ENCODE measurements at regions not wholly inside any gene's neighbourhood (a gene's known extent, or its start where the extent isn't known, plus 50 kb on each side); places are given as distances from the start of the nearest gene placed in this dataset.

- DNase-seq, result no peak
These were observed 478.7 kb upstream of the TCF4 start for GRCh38 chr18:56066524-56067213.

DNA sequence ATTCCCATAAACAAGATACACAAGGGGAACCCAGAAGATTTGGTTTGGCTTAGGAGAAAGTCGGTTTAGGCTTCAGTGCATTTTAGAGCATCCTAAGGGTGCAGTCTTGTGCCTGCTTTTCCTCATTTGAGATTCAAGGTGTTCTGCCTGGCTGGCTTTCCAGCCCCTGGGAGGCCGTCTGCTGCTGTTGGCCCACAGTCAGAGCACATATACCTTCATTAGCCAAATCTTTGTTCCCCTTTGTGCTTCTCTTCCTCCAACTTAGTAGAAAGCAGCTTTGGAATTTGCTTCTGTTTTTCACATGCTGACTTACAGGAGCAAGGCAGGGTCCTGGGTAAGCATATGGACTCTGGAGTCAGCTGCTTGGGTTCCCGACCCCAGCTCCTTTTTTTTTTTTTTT lies 477.1 kb upstream of the TCF4 start:
- DNase-seq, result no peak

DNA sequence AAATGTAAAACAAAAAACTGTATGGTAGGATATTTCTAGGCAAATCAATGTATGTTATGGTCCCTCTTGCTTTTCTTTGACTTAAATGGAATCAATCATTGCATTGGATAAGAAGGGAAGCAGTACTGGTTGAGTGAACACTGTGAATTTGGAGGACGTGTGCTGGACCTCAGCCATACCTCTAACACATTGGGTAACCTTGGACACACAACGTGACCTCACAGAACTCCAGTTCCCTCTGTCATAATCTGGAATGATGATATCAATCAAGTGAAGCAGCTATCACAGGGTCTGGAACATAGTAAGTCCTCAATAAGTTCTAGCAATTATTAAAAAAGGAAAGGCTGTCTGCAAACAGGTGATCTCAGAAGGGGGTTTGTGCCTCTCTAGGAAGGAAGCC lies 474.9 kb upstream of the TCF4 start:
- no peak for DNase-seq

GRCh38 chr18:56060967-56061541 lies 473.1 kb upstream of the TCF4 start:
- no peak for DNase-seq

DNA sequence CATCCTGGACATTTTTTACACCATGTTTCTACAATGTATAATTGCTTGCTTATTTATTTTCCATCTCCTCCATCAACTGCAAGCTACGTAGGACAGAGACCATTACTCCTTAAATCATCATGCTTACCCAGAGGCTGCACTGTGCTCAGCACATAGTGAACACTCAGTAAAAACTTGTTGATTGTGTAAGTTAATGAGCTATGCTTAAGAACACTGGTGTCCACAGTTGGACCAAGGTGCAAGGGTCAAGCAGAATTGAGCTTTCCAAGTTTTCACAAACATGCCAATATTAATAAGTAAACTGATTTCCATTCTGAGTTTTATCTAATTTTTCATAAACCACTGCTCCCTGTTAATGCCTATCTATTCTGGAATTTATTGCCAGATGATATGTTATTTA lies 464.2 kb upstream of the TCF4 start:
- no peak for DNase-seq

DNA sequence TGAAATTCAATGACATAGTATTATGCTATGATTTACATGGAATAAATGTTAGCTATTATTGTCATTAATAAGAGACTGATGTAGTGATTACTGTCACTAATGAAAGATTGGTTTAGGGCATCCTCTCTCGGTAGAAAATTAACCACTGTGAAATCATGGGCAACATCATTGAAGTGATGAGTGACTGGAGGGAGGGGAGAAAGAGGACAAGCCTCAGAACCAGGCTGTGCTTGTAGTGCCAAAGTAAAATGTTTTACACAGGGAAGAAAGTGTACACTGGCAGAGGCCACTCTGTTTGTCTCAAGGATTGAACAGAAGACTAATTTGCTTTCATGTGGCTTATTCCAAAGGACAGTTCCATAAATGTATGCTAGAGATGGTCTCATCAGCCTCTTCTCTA lies 456.2 kb upstream of the TCF4 start:
- DNase-seq, result no peak

- no peak for DNase-seq
These were observed 455.7 kb upstream of the TCF4 start for GRCh38 chr18:56043641-56044061.

- DNase-seq, result no peak
These were observed 455.0 kb upstream of the TCF4 start for GRCh38 chr18:56042915-56043536.

- no peak for DNase-seq
These were observed 450.4 kb upstream of the TCF4 start for GRCh38 chr18:56038171-56039030.

- DNase-seq, result no peak
These were observed 448.7 kb upstream of the TCF4 start for GRCh38 chr18:56036741-56037140.

DNA sequence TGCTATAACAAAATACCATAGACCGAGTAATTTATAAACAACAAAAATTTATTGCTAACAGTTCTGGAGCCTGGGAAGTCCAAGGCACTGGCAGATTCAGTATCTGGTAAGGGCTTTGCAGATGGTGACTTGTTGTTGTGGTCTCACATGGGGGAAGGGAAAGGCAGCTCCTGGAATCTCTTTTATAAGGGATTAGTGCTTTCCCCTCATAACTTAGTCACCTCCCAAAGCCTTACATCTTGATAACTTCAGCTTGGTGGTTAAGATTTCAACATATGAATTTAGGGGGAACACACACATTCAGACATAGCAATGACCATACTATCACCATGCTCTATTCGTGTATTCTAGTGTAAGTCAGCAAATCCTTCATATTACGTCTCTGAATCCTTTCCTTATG lies 447.6 kb upstream of the TCF4 start:
- no peak for DNase-seq

- no peak for DNase-seq
These were observed 447.0 kb upstream of the TCF4 start for GRCh38 chr18:56034949-56035348.

DNA sequence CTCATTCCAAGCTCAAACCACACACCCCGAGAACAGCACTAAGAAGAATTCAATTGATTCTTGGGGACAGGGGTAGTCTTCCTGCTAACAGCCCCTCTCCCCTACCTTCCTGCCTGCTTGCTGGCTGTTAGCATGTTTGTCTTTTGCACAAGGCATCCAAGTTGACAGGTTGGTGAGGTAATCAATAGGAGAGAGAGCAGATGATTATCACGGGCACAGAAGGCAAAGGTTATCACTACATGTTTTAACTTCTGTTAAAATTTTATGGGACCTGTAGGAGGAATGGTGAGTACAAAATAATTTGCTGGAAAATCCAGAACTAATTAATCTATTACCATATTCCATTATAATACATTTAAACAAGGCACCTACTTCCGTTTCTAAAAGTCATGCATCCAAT lies 442.1 kb upstream of the TCF4 start:
- no peak for DNase-seq

- DNase-seq, result peak; percentile 21
These were observed 440.5 kb upstream of the TCF4 start for GRCh38 chr18:56028514-56028913.

DNA sequence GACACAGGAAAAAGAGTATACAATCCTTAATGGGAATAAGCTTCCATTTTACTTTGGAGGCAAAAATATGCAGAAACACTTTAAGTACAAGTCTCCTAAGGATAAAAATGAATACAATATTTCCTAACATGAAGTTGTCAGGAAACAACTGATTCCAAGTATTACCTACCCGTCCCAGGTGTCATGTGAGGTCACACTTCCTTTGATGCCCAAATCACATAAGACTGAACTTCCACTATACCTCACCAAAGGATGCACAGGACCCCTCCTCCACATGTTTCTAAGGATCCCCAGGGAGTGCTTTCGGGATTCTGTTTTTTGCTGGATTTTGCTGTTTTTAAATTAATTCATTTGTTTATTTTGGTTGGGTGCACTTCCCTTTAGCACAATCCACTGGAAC lies 438.5 kb upstream of the TCF4 start:
- no peak for DNase-seq

- DNase-seq, result no peak
These were observed 433.8 kb upstream of the TCF4 start for GRCh38 chr18:56021809-56022195.

- no peak for DNase-seq
These were observed 433.3 kb upstream of the TCF4 start for GRCh38 chr18:56021136-56021808.

GRCh38 chr18:56019908-56020307 lies 431.9 kb upstream of the TCF4 start:
- DNase-seq, result no peak

DNA sequence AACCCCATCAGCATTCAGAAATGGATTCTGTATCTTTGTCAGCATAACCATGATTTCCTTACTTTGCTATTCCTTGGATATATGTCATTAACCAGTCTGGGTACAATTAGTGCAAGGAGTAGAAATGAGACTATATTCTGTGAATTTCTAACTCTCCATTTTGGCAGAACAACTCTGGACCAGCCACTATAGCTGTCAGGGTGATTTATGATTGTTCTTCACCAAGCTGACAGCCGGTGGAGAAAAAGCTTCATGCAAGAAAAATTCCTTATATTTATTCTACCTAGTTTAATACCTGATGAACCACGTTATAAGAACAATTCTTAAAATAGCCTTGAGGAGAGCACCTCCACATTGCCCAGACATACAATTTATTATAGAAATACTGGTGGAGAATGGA lies 431.2 kb upstream of the TCF4 start:
- no peak for DNase-seq

DNA sequence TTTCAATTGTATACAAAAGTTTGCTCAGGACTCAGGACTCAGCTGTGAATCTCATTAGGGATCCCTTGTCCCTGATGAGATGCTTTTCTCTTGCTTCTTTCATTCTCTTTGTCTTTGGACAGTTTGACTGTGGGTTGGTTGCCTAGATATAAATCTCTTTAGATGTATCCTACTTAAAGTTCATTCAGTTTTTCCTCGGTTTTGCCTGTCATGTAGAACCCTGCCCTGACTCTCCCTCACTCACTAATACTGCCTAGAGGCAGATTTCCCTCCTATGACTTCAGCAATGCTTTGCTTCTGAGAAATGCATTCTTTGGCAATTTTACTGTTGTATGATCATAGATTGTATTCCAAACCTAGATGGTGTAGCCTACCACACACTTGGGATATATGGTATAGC lies 421.4 kb upstream of the TCF4 start:
- peak; percentile 28 for DNase-seq

GRCh38 chr18:56003720-56004088 lies 415.7 kb upstream of the TCF4 start:
- DNase-seq, result no peak

DNA sequence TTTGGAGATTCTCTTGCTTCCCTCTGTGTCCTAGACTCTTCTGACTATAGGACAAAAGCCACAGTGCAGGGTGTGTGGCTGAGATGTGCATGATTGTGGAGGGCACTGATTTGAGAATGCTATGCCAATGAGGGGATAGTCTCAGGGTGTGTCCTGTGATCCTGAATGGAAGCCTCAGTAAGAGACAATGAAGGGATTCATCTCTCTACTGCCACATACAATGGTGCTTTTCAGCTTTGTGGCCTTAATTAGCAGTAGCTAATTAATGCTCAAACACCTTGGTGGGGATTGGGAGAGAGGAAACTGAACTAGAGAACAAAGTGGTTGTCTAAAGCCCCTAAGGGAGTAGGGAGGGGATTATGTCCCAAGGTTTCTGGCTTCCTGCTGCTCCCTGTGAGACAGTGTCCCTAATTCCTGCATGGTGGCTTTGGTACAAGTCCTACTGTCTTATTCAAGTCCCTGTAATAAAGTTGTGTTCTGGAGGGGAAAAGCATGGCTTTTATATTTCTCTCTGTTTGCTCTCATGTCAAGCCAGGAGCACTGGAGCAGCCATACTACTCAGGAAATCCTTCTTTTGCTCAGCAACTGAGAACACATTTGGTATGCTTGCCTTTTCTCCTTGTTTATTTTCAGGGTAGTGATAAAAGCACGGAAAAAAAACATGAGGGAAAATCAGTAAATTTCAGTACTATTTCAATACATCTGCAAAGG lies 415.2 kb upstream of the TCF4 start:
- DNase-seq, result no peak

- no peak for DNase-seq
These were observed 413.6 kb upstream of the TCF4 start for GRCh38 chr18:56001576-56001975.

All from NCI-H226 (cell line).